HCT116 (cell line): ENCODE measurements at regions not wholly inside any gene's neighbourhood (a gene's known extent, or its start where the extent isn't known, plus 50 kb on each side); places are given as distances from the start of the nearest gene placed in this dataset.

Experiments used
- CEBPB ChIP-seq: IDR thresholded peaks from 2 replicates; pipeline ENCODE4 v1.6.1; 2012; ENCODE audit warnings: low read depth
- EZH2 ChIP-seq: fragments of 200-600 bp; sonication (generic); IDR thresholded peaks from 2 replicates; pipeline ENCODE4 v1.6.1; 2017; ENCODE audit warnings: antibody characterized with exemption, mixed run types
- EZH2phosphoT487 ChIP-seq: fragments of 200-600 bp; IDR thresholded peaks from 2 replicates; pipeline ENCODE4 v1.6.1; 2018; ENCODE audit warnings: antibody characterized with exemption, borderline replicate concordance
- FOSL1 ChIP-seq: IDR thresholded peaks from 2 replicates; pipeline ENCODE4 v1.6.1; 2012; ENCODE audit warnings: low read depth
- POLR2AphosphoS5 ChIP-seq: IDR thresholded peaks from 2 replicates; pipeline ENCODE4 v1.6.1; 2011; ENCODE audit warnings: mild to moderate bottlenecking, low read depth, low read length, moderate library complexity
- RAD21 ChIP-seq: IDR thresholded peaks from 2 replicates; pipeline ENCODE4 v1.6.1; 2012; ENCODE audit warnings: low read depth, mild to moderate bottlenecking
- TCF7L2 ChIP-seq: IDR thresholded peaks from 2 replicates; pipeline ENCODE4 v1.7.0; 2011; ENCODE audit warnings: borderline replicate concordance, inconsistent platforms; ENCODE audit not compliant: insufficient read depth, insufficient read length; ENCODE audit errors: extremely low read depth
- ZNF274 ChIP-seq: fragments of 200-500 bp; sonication (Bioruptor generic); IDR thresholded peaks from 2 replicates; pipeline ENCODE4 v1.6.1; 2014; ENCODE audit warnings: mild to moderate bottlenecking, low read depth, low read length, inconsistent platforms
- TF ChIP-seq, protein P1 (sequence below), 3 experiments: fragments of 200-600 bp in 1 of 3; sonication (generic) in 1 of 3; IDR thresholded peaks in 2 of 3; conservative IDR thresholded peaks in 1 of 3; 2 replicates each; pipeline ENCODE4 v1.5.1; 2012 to 2017; ENCODE audit warnings: low read depth in 2 of 3, low read length in 2 of 3, antibody characterized with exemption in 1 of 3, borderline replicate concordance in 1 of 3, control low read depth in 1 of 3, mild to moderate bottlenecking in 1 of 3, mixed read lengths in 1 of 3, mixed run types in 1 of 3, moderate library complexity in 1 of 3; ENCODE audit not compliant: insufficient read depth in 1 of 3
- TF ChIP-seq, protein P2 (sequence below): IDR thresholded peaks from 2 replicates; pipeline ENCODE4 v1.6.1; 2012; ENCODE audit warnings: low read depth
- TF ChIP-seq, protein P3 (sequence below): IDR thresholded peaks from 2 replicates; pipeline ENCODE4 v1.6.1; 2012
- TF ChIP-seq, protein P4 (sequence below): IDR thresholded peaks from 2 replicates; pipeline ENCODE4 v1.6.1; 2012

DNA sequence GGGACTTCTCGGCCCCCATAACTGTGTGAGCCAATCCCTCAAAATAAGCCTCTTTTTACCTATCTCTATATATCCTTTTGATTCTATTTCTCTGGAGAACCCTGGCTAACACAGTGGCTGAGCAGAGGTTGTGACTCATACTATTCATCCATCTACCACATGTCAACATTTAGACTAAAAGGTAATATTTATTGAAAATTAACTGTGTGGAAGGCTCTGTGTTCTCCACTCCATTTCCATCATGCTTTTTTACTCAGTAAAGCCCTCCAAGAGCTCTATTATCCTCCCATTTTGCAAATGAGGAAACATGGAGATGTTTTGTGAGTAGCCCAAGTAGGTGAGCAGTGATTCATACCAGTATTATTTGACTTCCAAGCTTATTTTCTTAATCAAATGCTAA, 217.9 kb upstream of the DCBLD2 start:
- TF ChIP-seq EZH2, result no peak
- TF ChIP-seq CEBPB, result no peak
- TF ChIP-seq POLR2AphosphoS5, result no peak
- TF ChIP-seq, protein P1, sequence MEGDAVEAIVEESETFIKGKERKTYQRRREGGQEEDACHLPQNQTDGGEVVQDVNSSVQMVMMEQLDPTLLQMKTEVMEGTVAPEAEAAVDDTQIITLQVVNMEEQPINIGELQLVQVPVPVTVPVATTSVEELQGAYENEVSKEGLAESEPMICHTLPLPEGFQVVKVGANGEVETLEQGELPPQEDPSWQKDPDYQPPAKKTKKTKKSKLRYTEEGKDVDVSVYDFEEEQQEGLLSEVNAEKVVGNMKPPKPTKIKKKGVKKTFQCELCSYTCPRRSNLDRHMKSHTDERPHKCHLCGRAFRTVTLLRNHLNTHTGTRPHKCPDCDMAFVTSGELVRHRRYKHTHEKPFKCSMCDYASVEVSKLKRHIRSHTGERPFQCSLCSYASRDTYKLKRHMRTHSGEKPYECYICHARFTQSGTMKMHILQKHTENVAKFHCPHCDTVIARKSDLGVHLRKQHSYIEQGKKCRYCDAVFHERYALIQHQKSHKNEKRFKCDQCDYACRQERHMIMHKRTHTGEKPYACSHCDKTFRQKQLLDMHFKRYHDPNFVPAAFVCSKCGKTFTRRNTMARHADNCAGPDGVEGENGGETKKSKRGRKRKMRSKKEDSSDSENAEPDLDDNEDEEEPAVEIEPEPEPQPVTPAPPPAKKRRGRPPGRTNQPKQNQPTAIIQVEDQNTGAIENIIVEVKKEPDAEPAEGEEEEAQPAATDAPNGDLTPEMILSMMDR (IDR thresholded peaks at IDR 0.05 in 2 of 3, conservative IDR thresholded peaks at IDR 0.05 in 1 of 3; ENCODE audit: borderline replicate concordance in 1 of 3, insufficient read depth in 1 of 3, low read depth in 2 of 3, low read length in 2 of 3), result no peak
- TF ChIP-seq EZH2phosphoT487, result no peak
- TF ChIP-seq, protein P2, sequence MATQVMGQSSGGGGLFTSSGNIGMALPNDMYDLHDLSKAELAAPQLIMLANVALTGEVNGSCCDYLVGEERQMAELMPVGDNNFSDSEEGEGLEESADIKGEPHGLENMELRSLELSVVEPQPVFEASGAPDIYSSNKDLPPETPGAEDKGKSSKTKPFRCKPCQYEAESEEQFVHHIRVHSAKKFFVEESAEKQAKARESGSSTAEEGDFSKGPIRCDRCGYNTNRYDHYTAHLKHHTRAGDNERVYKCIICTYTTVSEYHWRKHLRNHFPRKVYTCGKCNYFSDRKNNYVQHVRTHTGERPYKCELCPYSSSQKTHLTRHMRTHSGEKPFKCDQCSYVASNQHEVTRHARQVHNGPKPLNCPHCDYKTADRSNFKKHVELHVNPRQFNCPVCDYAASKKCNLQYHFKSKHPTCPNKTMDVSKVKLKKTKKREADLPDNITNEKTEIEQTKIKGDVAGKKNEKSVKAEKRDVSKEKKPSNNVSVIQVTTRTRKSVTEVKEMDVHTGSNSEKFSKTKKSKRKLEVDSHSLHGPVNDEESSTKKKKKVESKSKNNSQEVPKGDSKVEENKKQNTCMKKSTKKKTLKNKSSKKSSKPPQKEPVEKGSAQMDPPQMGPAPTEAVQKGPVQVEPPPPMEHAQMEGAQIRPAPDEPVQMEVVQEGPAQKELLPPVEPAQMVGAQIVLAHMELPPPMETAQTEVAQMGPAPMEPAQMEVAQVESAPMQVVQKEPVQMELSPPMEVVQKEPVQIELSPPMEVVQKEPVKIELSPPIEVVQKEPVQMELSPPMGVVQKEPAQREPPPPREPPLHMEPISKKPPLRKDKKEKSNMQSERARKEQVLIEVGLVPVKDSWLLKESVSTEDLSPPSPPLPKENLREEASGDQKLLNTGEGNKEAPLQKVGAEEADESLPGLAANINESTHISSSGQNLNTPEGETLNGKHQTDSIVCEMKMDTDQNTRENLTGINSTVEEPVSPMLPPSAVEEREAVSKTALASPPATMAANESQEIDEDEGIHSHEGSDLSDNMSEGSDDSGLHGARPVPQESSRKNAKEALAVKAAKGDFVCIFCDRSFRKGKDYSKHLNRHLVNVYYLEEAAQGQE, result no peak
- no peak for TF ChIP-seq TCF7L2
- TF ChIP-seq, protein P3, sequence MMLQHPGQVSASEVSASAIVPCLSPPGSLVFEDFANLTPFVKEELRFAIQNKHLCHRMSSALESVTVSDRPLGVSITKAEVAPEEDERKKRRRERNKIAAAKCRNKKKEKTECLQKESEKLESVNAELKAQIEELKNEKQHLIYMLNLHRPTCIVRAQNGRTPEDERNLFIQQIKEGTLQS, result no peak
- TF ChIP-seq, protein P4, sequence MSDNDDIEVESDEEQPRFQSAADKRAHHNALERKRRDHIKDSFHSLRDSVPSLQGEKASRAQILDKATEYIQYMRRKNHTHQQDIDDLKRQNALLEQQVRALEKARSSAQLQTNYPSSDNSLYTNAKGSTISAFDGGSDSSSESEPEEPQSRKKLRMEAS, result no peak
- no peak for TF ChIP-seq ZNF274
- no peak for TF ChIP-seq FOSL1
- no peak for TF ChIP-seq RAD21
